22Rv1 (cell line): ENCODE measurements at regions not wholly inside any gene's neighbourhood (a gene's known extent, or its start where the extent isn't known, plus 50 kb on each side); places are given as distances from the start of the nearest gene placed in this dataset.
"Not testable (repeated sequence)": the region's sequence is repeated elsewhere in the genome, so short reads cannot be mapped to it uniquely, and the experiment has no call there.

ENCODE experiments used
- CTCF ChIP-seq: fragments of 450-650 bp; IDR thresholded peaks from 2 replicates; pipeline ENCODE4 v1.5.1; 2017; ENCODE audit warnings: mild to moderate bottlenecking
- ZFX ChIP-seq: fragments of 450-650 bp; IDR thresholded peaks from 2 replicates; pipeline ENCODE4 v1.6.1; 2017; ENCODE audit warnings: antibody characterized with exemption, borderline replicate concordance

GRCh38 chr16:29217752-29218126 is 188.8 kb downstream of the NPIPB11 start:
- TF ChIP-seq CTCF, ZFX: not testable (repeated sequence)
